Thyroid gland (tissue), 4 donors: ENCODE measurements at regions not wholly inside any gene's neighbourhood (a gene's known extent, or its start where the extent isn't known, plus 50 kb on each side); places are given as distances from the start of the nearest gene placed in this dataset.

Experiments used
- CTCF ChIP-seq, 6 experiments: fragments of 200-600 bp in 3 of 6; fragments of 450-650 bp in 3 of 6; sonication (generic) in 3 of 6; IDR thresholded peaks; one replicate each; pipeline ENCODE4 v1.5.1; 2016 to 2019; ENCODE audit warnings: antibody characterized with exemption in 6 of 6, mild to moderate bottlenecking in 2 of 6, inconsistent platforms in 1 of 6, moderate library complexity in 1 of 6
- POLR2A ChIP-seq, 2 donors: fragments of 450-650 bp; IDR thresholded peaks; one replicate each; pipeline ENCODE4 v1.6.1; 2017; ENCODE audit warnings: antibody characterized with exemption in 2 of 2, mild to moderate bottlenecking in 2 of 2, moderate library complexity in 1 of 2

- TF ChIP-seq CTCF (IDR thresholded peaks at IDR 0.05) (no peak), POLR2A (IDR thresholded peaks at IDR 0.05) (no peak)
Observed at GRCh38 chr2:152822676-152823075, 104.3 kb downstream of the ARL6IP6 start.
